HG02885 (cell line): ENCODE measurements at regions not wholly inside any gene's neighbourhood (a gene's known extent, or its start where the extent isn't known, plus 50 kb on each side); places are given as distances from the start of the nearest gene placed in this dataset.
"Not testable (repeated sequence)": the region's sequence is repeated elsewhere in the genome, so short reads cannot be mapped to it uniquely, and the experiment has no call there.

ENCODE experiments used
- ATAC-seq: cut with Tn5 transposase; IDR thresholded peaks from one replicate; pipeline ENCODE4 v1.9.1; 2021; ENCODE audit warnings: mild to moderate bottlenecking; ENCODE audit not compliant: unreplicated experiment, poor library complexity

- ATAC-seq: no peak
Observed at GRCh38 chr4:124111411-124111810, 601.1 kb downstream of the ANKRD50 start.

- ATAC-seq: peak; percentile 74
Observed at GRCh38 chr4:124111922-124112321, 600.6 kb downstream of the ANKRD50 start.

- ATAC-seq: no peak
Observed at GRCh38 chr4:124118061-124118460, 594.5 kb downstream of the ANKRD50 start.

GRCh38 chr4:124121461-124121971 lies 591.0 kb downstream of the ANKRD50 start:
- no peak for ATAC-seq

GRCh38 chr4:124123181-124123580 lies 589.4 kb downstream of the ANKRD50 start:
- ATAC-seq: no peak

GRCh38 chr4:124123721-124124120 lies 588.8 kb downstream of the ANKRD50 start:
- no peak for ATAC-seq

GRCh38 chr4:124131324-124131723 lies 581.2 kb downstream of the ANKRD50 start:
- ATAC-seq: not testable (repeated sequence)

GRCh38 chr4:124132161-124132560 lies 580.4 kb downstream of the ANKRD50 start:
- ATAC-seq: no peak

GRCh38 chr4:124133753-124134152 lies 578.8 kb downstream of the ANKRD50 start:
- no peak for ATAC-seq

GRCh38 chr4:124135409-124135813 lies 577.1 kb downstream of the ANKRD50 start:
- no peak for ATAC-seq

- ATAC-seq: no peak
Observed at GRCh38 chr4:124139044-124139443, 573.5 kb downstream of the ANKRD50 start.

- no peak for ATAC-seq
Observed at GRCh38 chr4:124143632-124144031, 568.9 kb downstream of the ANKRD50 start.

- ATAC-seq: no peak
Observed at GRCh38 chr4:124144238-124144654, 568.3 kb downstream of the ANKRD50 start.

GRCh38 chr4:124146068-124146467 lies 566.5 kb downstream of the ANKRD50 start:
- no peak for ATAC-seq

- ATAC-seq: no peak
Observed at GRCh38 chr4:124151031-124151430, 561.5 kb downstream of the ANKRD50 start.

GRCh38 chr4:124152132-124152531 lies 560.4 kb downstream of the ANKRD50 start:
- ATAC-seq: no peak

- ATAC-seq: no peak
Observed at GRCh38 chr4:124155239-124155638, 557.3 kb downstream of the ANKRD50 start.

GRCh38 chr4:124157396-124158083 lies 555.0 kb downstream of the ANKRD50 start:
- ATAC-seq: no peak

GRCh38 chr4:124163401-124163800 lies 549.1 kb downstream of the ANKRD50 start:
- no peak for ATAC-seq

GRCh38 chr4:124167602-124168001 lies 544.9 kb downstream of the ANKRD50 start:
- ATAC-seq: no peak

- not testable (repeated sequence) for ATAC-seq
Observed at GRCh38 chr4:124169524-124169923, 543.0 kb downstream of the ANKRD50 start.

- no peak for ATAC-seq
Observed at GRCh38 chr4:124173912-124174311, 538.6 kb downstream of the ANKRD50 start.
